ENCODE measurements at regions not wholly inside any gene's neighbourhood (a gene's known extent, or its start where the extent isn't known, plus 50 kb on each side); places are given as distances from the start of the nearest gene placed in this dataset.

DNA sequence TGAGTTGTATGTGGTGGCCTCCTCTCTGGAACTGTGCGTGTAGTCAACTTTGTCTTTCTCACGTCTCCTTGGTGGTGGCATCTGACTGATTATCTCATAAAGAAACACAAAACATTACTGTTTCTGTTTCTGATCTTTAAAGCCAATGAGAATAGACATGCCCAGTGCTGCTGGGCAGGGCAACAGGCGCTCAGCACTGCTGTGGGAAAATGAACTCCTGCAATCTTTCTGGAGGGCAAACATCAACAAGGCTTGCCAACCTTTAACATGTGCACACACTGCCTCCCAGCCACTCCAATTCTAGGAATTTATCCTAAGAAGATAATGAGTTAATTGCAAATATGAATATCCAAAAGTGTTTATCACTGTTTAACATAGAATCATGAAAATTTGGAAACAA lies 106.3 kb upstream of the CD93 start:
- Mint-ChIP-seq H3K4me3 (ENCODE audit: unreplicated experiment) (no peak overlapping the region), H3K9me3 (ENCODE audit: unreplicated experiment) (no peaks in the 10 kb centered on the region), H3K27me3 (ENCODE audit: insufficient read depth, unreplicated experiment) (no peaks in the 10 kb centered on the region), H3K4me1 (ENCODE audit: insufficient read depth, unreplicated experiment) (peaks cover 11% of the 10 kb centered on the region), H3K27ac (ENCODE audit: low read depth, unreplicated experiment) (no peak overlapping the region), H3K36me3 (ENCODE audit: insufficient read depth, unreplicated experiment) (no peaks in the 10 kb centered on the region)
- BruUV-seq (replicated peaks) = no TSS peak
- intact Hi-C loops (cut with micrococcal nuclease) = no loop called here
- POLR2A ChIA-PET = interaction anchor here (0.9 to 2.7 kb wide), 3 partner anchors 13 to 36 kb away, joined by 3 to 7 read pairs (median 3); no protein-coding TSS in a partner anchor
- no peak for TF ChIP-seq CTCF (IDR thresholded peaks at IDR 0.05; ENCODE audit: unreplicated experiment)
- CTCF ChIA-PET = interaction anchor here (0.7 to 2.9 kb wide), 4 partner anchors 9 to 130 kb away, joined by 3 to 18 read pairs (median 4); no protein-coding TSS in a partner anchor
- no peak for DNase-seq (ENCODE audit: unreplicated experiment)

DNA sequence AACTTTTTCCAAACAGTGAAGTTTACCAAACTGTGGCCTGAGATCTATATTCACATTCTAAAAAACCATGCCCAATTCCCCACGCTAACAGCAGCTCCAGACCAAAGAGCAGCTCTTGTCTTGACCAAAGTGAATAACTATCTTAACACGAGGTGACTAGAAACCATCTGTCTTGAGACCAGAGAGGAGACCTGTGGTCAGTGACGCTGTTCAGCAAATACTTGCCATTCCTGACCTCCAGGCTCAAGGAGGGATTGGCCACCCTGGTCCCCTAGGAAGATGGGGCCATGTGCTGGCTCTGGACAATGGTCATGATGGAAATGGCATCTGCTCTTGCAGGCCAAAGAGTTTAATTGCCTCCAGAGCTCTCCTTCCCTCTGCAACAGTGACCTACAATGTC lies 104.4 kb upstream of the CD93 start:
- Mint-ChIP-seq H3K27me3 (ENCODE audit: insufficient read depth, unreplicated experiment) (no peaks in the 10 kb centered on the region), H3K27ac (ENCODE audit: low read depth, unreplicated experiment) (no peak overlapping the region), H3K9me3 (ENCODE audit: unreplicated experiment) (no peaks in the 10 kb centered on the region), H3K4me1 (ENCODE audit: insufficient read depth, unreplicated experiment) (peaks cover 16% of the 10 kb centered on the region), H3K4me3 (ENCODE audit: unreplicated experiment) (no peak overlapping the region), H3K36me3 (ENCODE audit: insufficient read depth, unreplicated experiment) (no peaks in the 10 kb centered on the region)
- no peak for TF ChIP-seq CTCF (IDR thresholded peaks at IDR 0.05; ENCODE audit: unreplicated experiment)
- no peak for DNase-seq (ENCODE audit: unreplicated experiment)
- BruUV-seq (replicated peaks) = no TSS peak
- intact Hi-C loops (cut with micrococcal nuclease) = no loop called here
- ChIA-PET CTCF (interaction anchor here (0.6 to 2.9 kb wide), 7 partner anchors 11 to 499 kb away, joined by 3 to 18 read pairs (median 4); no protein-coding TSS in a partner anchor), POLR2A (interaction anchor here (1.0 to 1.7 kb wide), 6 partner anchors 13 to 44 kb away, joined by 3 to 9 read pairs (median 4); no protein-coding TSS in a partner anchor)

DNA sequence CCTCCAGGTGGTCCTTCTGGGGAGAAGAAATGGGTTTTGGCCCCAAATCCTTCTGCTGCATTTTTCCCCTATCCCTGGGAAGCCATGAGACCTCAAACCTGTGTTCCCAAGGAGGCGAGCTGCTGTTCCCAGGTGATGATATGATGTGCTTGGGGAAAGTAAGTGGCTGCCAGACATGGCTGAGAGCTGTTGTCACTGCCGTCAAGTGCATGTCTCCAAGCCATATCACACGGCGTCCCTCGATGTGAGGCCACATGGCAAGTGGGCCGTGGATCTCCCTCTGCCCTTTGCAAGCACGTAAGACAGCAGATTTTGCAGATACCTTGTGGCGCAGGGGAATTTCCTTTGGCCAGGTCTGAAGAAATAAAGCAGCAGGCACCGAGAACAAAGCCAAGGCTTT lies 103.7 kb upstream of the CD93 start:
- no TSS peak for BruUV-seq (replicated peaks)
- no peaks in the 10 kb centered on the region for H3K27me3 Mint-ChIP-seq (ENCODE audit: insufficient read depth, unreplicated experiment)
- H3K36me3 Mint-ChIP-seq (ENCODE audit: insufficient read depth, unreplicated experiment) = no peaks in the 10 kb centered on the region
- intact Hi-C loops (cut with micrococcal nuclease) = no loop called here
- TF ChIP-seq CTCF (IDR thresholded peaks at IDR 0.05; ENCODE audit: unreplicated experiment) = no peak
- H3K4me3 Mint-ChIP-seq (ENCODE audit: unreplicated experiment) = no peak overlapping the region
- ChIA-PET CTCF (interaction anchor here (0.6 to 2.9 kb wide), 7 partner anchors 11 to 498 kb away, joined by 3 to 18 read pairs (median 4); no protein-coding TSS in a partner anchor), POLR2A (interaction anchor here (1.0 to 1.4 kb wide), 5 partner anchors 14 to 47 kb away, joined by 3 to 5 read pairs (median 4); no protein-coding TSS in a partner anchor)
- DNase-seq (ENCODE audit: unreplicated experiment) = no peak
- H3K27ac Mint-ChIP-seq (ENCODE audit: low read depth, unreplicated experiment) = no peak overlapping the region
- H3K4me1 Mint-ChIP-seq (ENCODE audit: insufficient read depth, unreplicated experiment) = peaks cover 16% of the 10 kb centered on the region
- no peaks in the 10 kb centered on the region for H3K9me3 Mint-ChIP-seq (ENCODE audit: unreplicated experiment)

DNA sequence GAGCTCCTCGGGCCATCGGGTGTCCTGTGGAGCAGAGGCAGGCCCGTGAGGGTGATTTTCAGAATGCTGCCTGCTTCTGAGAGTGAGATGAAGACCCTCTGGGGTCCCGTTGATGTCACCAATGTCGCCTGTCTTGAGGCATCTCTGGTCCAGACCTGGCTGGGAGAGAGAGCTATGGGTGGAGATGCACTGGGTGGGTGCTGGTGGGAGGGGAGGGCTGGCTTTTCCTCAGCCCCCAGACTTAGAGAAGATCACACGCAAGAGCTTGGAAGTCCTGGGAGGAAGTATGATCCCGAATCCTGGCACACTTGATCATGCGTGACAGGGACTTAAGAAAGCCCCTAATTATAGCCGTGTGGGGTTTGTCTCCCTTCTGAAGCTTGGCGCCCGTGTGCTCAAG lies 103.2 kb upstream of the CD93 start:
- Mint-ChIP-seq H3K4me1 (ENCODE audit: insufficient read depth, unreplicated experiment) (peaks cover 16% of the 10 kb centered on the region), H3K36me3 (ENCODE audit: insufficient read depth, unreplicated experiment) (no peaks in the 10 kb centered on the region), H3K27ac (ENCODE audit: low read depth, unreplicated experiment) (no peak overlapping the region), H3K9me3 (ENCODE audit: unreplicated experiment) (no peaks in the 10 kb centered on the region), H3K27me3 (ENCODE audit: insufficient read depth, unreplicated experiment) (no peaks in the 10 kb centered on the region), H3K4me3 (ENCODE audit: unreplicated experiment) (no peak overlapping the region)
- CTCF ChIA-PET = interaction anchor here (0.5 to 1.0 kb wide), 4 partner anchors 11 to 1472 kb away, joined by 3 to 4 read pairs (median 4); no protein-coding TSS in a partner anchor
- no peak for DNase-seq (ENCODE audit: unreplicated experiment)
- no peak for TF ChIP-seq CTCF (IDR thresholded peaks at IDR 0.05; ENCODE audit: unreplicated experiment)
- POLR2A ChIA-PET = interaction anchor here (1.1 to 1.4 kb wide), 3 partner anchors 30 to 46 kb away, joined by 4 to 5 read pairs (median 4); no protein-coding TSS in a partner anchor
- no TSS peak for BruUV-seq (replicated peaks)
- intact Hi-C loops (cut with micrococcal nuclease) = no loop called here
